Myocyte (in vitro differentiated cells): ENCODE measurements at regions not wholly inside any gene's neighbourhood (a gene's known extent, or its start where the extent isn't known, plus 50 kb on each side); places are given as distances from the start of the nearest gene placed in this dataset.

Experiments
- DNase-seq: peaks from one replicate; pipeline ENCODE4 v3.0.0-alpha.2; 2012; ENCODE audit warnings: low read depth

GRCh38 chr7:55641273-55641691, 69.0 kb upstream of the VOPP1 start:
- peak; percentile 89 for DNase-seq

DNA sequence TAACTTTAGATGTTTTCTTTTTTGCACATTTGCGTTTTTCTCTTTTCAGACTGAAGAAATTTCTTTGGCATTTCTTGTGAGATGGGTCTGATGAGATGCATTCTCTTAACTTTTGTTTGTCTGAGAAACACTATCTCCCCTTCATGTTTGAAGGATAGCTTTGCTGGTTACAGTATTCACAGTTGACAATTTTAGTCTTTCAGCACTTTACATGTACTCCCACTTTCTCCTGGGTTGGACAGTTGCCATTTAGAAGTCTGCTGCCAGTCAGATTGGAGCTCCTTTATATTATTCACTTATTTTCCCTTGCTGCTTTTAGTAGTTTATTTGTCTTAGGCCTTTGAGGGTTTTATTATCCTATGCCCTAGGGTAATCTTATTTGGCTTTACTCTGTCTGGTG, 67.3 kb upstream of the VOPP1 start:
- no peak for DNase-seq

GRCh38 chr7:55629051-55629677, 56.9 kb upstream of the VOPP1 start:
- DNase-seq: no peak

DNA sequence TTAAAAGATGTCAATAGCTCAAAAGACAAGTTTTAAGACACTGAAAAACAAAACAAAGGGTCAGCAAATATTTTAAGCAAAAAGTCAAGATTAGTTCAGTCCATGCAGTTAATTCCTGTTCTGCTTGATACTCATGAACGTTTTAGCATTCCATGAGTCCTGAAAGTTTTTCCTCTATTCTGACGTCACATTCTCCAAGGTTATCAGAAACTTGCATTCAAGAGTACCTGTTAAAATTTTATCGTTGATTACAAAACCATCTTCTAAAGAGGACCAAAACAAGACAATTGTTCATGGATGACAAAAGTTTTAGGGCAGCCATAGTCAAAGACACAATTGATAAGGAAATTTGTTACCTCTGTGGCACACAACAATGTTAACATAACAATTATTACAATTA, 52.5 kb upstream of the VOPP1 start:
- no peak for DNase-seq

DNA sequence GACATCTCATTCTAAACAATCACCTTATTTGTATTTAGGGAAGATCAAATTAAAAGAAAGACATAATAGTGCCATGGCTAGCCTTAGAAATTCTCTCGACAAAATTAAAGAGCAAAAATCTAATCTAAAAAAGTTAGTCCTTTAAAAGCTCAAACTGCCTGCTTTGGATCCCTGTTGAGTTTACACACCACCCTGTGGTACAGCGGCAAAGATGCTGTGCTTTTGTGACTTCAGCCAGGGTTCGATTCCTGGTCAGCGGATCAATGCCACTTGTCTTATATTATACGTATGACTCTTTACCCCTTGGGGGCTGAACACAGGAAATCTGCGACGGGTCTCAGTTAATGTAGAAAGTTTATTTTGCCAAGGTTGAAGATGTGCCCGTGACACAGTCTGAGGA, 51.3 kb upstream of the VOPP1 start:
- DNase-seq: no peak

- no peak for DNase-seq
Measured at GRCh38 chr7:55622241-55622640, 49.9 kb upstream of the VOPP1 start.
